ENCODE measurements at regions not wholly inside any gene's neighbourhood (a gene's known extent, or its start where the extent isn't known, plus 50 kb on each side); places are given as distances from the start of the nearest gene placed in this dataset.

DNA sequence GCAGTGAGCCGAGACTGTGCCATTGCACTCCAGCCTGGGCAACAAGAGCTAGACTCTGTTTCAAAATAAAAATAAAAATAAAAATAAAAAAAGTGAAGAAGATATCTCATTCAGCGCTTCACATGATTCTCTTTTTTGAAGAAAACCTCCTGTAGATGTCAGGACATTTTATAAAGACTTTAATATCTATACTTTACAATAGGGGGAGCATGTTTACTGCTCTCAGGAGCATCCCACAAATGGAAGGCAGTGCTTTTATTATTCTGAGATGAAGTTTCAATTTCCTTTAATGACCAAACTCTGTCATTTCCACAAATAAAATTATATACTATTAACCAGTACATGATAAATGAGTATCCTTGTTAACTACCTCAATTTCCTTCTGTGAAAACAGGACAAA, 118.7 kb upstream of the MYOCD start:
- POLR2A ChIA-PET = no interaction called here

DNA sequence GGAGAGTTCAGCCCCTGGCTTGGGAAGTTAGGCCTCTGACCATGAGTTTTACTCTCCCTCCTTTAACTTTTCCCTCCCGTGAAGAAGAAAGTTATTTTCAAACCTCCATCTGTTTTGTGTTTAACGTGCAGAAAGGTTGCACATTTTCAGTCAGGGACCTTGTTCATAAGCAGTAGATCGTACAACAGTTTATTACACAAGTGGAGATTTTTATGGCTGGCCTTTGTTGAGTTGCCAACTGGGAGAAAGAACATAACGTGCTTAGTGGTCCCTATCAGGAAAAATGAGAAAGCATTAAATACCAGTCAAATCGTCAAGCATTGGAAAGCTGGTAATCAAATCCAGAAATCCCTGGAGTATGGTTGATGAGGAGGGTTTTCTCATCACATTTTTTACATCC, 117.9 kb upstream of the MYOCD start:
- no peaks in the 10 kb centered on the region for H3K4me1 ChIP-seq (ENCODE audit: control insufficient read depth, insufficient read depth, low read length)
- no peak overlapping the region for H3K4me3 ChIP-seq (ENCODE audit: low read depth in 2 of 2, low read length in 2 of 2)
- intact Hi-C loops (cut with micrococcal nuclease; ENCODE audit: unreplicated experiment) (no loop called here), in situ Hi-C loops (cut with HindIII; ENCODE audit: low pct_unique_long_range_greater_than_20kb, low sequenced_read_pairs) (no loop called here)
- BruUV-seq (replicated peaks) = no TSS peak
- TF ChIP-seq, protein P1, sequence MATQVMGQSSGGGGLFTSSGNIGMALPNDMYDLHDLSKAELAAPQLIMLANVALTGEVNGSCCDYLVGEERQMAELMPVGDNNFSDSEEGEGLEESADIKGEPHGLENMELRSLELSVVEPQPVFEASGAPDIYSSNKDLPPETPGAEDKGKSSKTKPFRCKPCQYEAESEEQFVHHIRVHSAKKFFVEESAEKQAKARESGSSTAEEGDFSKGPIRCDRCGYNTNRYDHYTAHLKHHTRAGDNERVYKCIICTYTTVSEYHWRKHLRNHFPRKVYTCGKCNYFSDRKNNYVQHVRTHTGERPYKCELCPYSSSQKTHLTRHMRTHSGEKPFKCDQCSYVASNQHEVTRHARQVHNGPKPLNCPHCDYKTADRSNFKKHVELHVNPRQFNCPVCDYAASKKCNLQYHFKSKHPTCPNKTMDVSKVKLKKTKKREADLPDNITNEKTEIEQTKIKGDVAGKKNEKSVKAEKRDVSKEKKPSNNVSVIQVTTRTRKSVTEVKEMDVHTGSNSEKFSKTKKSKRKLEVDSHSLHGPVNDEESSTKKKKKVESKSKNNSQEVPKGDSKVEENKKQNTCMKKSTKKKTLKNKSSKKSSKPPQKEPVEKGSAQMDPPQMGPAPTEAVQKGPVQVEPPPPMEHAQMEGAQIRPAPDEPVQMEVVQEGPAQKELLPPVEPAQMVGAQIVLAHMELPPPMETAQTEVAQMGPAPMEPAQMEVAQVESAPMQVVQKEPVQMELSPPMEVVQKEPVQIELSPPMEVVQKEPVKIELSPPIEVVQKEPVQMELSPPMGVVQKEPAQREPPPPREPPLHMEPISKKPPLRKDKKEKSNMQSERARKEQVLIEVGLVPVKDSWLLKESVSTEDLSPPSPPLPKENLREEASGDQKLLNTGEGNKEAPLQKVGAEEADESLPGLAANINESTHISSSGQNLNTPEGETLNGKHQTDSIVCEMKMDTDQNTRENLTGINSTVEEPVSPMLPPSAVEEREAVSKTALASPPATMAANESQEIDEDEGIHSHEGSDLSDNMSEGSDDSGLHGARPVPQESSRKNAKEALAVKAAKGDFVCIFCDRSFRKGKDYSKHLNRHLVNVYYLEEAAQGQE (IDR thresholded peaks at IDR 0.05; ENCODE audit: insufficient read depth in 1 of 2, low read depth in 2 of 2, low read length in 1 of 2) = no peak
- no peak for TF ChIP-seq POLR2AphosphoS5 (IDR thresholded peaks at IDR 0.05; ENCODE audit: low read depth, low read length)
- TF ChIP-seq TCF7L2 (IDR thresholded peaks at IDR 0.05; ENCODE audit: low read depth, low read length) = no peak
- TF ChIP-seq SIN3A (IDR thresholded peaks at IDR 0.05; ENCODE audit: borderline replicate concordance, insufficient read depth, low read depth, low read length) = no peak
- TF ChIP-seq, protein P2, sequence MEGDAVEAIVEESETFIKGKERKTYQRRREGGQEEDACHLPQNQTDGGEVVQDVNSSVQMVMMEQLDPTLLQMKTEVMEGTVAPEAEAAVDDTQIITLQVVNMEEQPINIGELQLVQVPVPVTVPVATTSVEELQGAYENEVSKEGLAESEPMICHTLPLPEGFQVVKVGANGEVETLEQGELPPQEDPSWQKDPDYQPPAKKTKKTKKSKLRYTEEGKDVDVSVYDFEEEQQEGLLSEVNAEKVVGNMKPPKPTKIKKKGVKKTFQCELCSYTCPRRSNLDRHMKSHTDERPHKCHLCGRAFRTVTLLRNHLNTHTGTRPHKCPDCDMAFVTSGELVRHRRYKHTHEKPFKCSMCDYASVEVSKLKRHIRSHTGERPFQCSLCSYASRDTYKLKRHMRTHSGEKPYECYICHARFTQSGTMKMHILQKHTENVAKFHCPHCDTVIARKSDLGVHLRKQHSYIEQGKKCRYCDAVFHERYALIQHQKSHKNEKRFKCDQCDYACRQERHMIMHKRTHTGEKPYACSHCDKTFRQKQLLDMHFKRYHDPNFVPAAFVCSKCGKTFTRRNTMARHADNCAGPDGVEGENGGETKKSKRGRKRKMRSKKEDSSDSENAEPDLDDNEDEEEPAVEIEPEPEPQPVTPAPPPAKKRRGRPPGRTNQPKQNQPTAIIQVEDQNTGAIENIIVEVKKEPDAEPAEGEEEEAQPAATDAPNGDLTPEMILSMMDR (IDR thresholded peaks at IDR 0.05) = no peak
- ATAC-seq = no peak
- H3K9me3 ChIP-seq (ENCODE audit: control insufficient read depth, insufficient read depth, low read depth, low read length) = no peaks in the 10 kb centered on the region
- no peak for DNase-seq (ENCODE audit: low read depth, low spot score)
- CTCF ChIA-PET = no interaction called here
- H3K27me3 ChIP-seq (ENCODE audit: control insufficient read depth, insufficient read depth, low read length) = no peaks in the 10 kb centered on the region
- H3K36me3 ChIP-seq (ENCODE audit: control insufficient read depth, insufficient read depth, low read length) = no peaks in the 10 kb centered on the region
- no peak overlapping the region for H3K27ac ChIP-seq (ENCODE audit: low read length)
- POLR2A ChIA-PET = no interaction called here

More for the DNA sequence above, 118.7 kb upstream of the MYOCD start:
- CTCF ChIA-PET = no interaction called here
- no TSS peak for BruUV-seq (replicated peaks)
- H3K4me3 ChIP-seq (ENCODE audit: low read depth in 2 of 2, low read length in 2 of 2) = no peak overlapping the region
- TF ChIP-seq, protein P2 (IDR thresholded peaks at IDR 0.05) = no peak
- no peak for TF ChIP-seq TCF7L2 (IDR thresholded peaks at IDR 0.05; ENCODE audit: low read depth, low read length)
- no peak for TF ChIP-seq POLR2AphosphoS5 (IDR thresholded peaks at IDR 0.05; ENCODE audit: low read depth, low read length)
- TF ChIP-seq SIN3A (IDR thresholded peaks at IDR 0.05; ENCODE audit: borderline replicate concordance, insufficient read depth, low read depth, low read length) = no peak
- TF ChIP-seq, protein P1 (IDR thresholded peaks at IDR 0.05; ENCODE audit: insufficient read depth in 1 of 2, low read depth in 2 of 2, low read length in 1 of 2) = no peak
- H3K9me3 ChIP-seq (ENCODE audit: control insufficient read depth, insufficient read depth, low read depth, low read length) = no peaks in the 10 kb centered on the region
- no peaks in the 10 kb centered on the region for H3K4me1 ChIP-seq (ENCODE audit: control insufficient read depth, insufficient read depth, low read length)
- no peak overlapping the region for H3K27ac ChIP-seq (ENCODE audit: low read length)
- intact Hi-C loops (cut with micrococcal nuclease; ENCODE audit: unreplicated experiment) = no loop called here
- no peaks in the 10 kb centered on the region for H3K36me3 ChIP-seq (ENCODE audit: control insufficient read depth, insufficient read depth, low read length)
- ATAC-seq (no peak), DNase-seq (ENCODE audit: low read depth, low spot score) (no peak)
- no peaks in the 10 kb centered on the region for H3K27me3 ChIP-seq (ENCODE audit: control insufficient read depth, insufficient read depth, low read length)
- in situ Hi-C loops (cut with HindIII; ENCODE audit: low pct_unique_long_range_greater_than_20kb, low sequenced_read_pairs) = no loop called here
